H7 (cell line): ENCODE measurements at regions not wholly inside any gene's neighbourhood (a gene's known extent, or its start where the extent isn't known, plus 50 kb on each side); places are given as distances from the start of the nearest gene placed in this dataset.

Experiments used
- DNase-seq: peaks from one replicate; pipeline ENCODE4 v3.0.0; 2012
- H3K27me3 ChIP-seq: 2 replicates; pipeline ENCODE4 v1.6.0; 2011; ENCODE audit warnings: mild to moderate bottlenecking, low read length; ENCODE audit not compliant: control insufficient read depth, insufficient read depth
- H3K36me3 ChIP-seq: replicated peaks from 2 replicates; pipeline ENCODE4 v1.5.1; 2011; ENCODE audit warnings: low read length; ENCODE audit not compliant: control insufficient read depth, insufficient read depth
- H3K4me3 ChIP-seq: 2 replicates; pipeline ENCODE4 v1.5.1; 2011; ENCODE audit warnings: low read depth, mild to moderate bottlenecking, control low read depth, low read length, moderate library complexity; ENCODE audit not compliant: insufficient read depth

DNA sequence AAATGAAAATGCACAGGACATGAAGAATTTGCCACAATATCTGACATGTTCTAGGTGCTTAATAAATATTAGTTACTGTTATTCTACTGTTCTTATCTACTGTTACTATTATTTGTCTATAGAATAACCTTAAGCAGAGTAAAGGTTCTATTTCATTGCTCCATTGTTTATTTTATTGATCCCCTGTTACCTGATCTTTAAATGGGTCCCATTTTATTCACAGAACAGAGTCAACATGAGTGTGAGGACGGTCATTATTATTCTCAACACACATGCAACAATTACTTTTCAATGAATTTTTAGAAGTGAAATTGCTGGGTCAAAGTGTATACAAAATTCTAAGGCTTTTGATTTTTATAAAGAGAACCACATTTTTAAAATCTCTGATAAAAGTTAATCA is 186.9 kb downstream of the AHR start:
- H3K4me3 ChIP-seq, result no peak overlapping the region
- no peaks in the 10 kb centered on the region for H3K27me3 ChIP-seq
- H3K36me3 ChIP-seq, result no peaks in the 10 kb centered on the region
- DNase-seq, result no peak

DNA sequence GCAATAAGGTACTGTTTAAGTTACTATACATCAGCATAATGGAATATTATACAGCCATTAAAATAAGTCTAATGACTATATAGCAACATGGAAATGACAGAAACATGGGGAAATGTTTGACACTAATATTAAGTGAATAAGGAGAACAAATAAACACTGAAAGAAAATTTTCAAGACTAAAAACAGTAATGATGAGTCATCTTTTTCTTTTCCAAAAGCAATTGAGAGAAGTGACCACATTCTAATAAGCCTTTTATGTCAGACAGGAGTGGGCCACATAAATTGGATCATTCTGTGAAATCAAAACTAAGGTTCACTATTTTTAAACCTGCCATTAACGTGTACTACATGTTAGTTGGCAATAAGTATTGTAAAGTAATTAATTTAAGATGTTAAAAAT is 187.5 kb downstream of the AHR start:
- H3K27me3 ChIP-seq, result no peaks in the 10 kb centered on the region
- no peak for DNase-seq
- no peaks in the 10 kb centered on the region for H3K36me3 ChIP-seq
- no peak overlapping the region for H3K4me3 ChIP-seq

DNA sequence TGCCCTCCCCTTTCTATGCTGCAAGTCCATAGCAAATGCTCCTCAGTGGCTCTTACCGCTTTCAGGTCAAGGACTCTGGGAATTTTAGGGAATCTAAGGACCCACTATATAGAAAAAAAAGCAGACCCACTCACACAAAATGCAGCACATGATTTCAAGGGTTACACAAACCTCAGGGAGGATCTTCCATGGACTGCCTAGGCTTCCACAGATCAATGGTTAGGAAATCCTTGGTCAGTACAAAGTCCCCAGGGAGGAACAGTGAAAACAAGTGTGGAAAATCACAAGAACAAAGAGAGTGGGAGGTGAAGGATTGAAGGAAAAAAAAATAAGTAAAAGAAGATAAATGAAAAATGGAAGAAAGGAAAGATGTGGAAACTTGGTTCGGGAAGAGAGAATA is 188.4 kb downstream of the AHR start:
- Histone ChIP-seq H3K4me3 (no peak overlapping the region), H3K36me3 (no peaks in the 10 kb centered on the region), H3K27me3 (no peaks in the 10 kb centered on the region)
- DNase-seq, result no peak

DNA sequence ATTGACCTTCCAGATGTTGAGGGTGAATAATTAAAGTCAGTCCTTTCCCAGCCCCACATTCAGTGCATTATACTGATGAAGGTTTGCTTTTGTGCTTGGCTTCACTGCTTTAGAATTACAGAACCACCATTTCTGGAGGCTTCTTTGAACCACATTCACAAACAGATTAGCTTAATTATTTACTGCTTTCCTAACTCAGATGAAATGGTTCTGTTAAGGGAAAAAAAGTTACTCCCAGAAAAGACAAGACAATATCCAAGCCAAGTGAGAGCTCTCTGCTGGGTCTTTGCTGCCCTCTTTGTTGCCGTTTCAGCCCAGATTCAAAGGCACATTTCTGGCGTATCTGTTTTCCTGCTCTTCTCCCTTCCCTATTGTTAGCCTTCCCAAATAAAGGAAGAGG is 188.9 kb downstream of the AHR start:
- Histone ChIP-seq H3K4me3 (no peak overlapping the region), H3K27me3 (no peaks in the 10 kb centered on the region), H3K36me3 (no peaks in the 10 kb centered on the region)
- DNase-seq, result no peak

DNA sequence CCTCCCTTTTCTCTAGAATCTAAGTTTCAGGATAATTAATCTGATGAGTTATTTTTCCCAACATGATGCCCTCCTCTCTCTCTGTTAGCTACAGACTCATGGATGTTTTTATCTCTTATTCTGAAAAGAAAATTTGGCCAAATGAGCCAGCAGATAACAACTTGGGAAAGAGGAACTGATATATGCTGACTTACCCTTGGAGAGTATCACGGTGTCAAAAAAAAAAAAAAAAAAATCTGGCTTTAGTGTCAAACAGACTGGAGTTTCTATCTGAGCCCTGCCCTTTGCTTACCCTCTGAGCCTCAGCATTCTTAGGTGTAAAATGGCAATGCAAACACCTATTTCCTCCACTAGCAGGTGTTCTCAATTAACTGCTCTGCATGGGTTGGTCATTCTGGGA is 190.4 kb downstream of the AHR start:
- no peaks in the 10 kb centered on the region for H3K36me3 ChIP-seq
- DNase-seq, result no peak
- no peaks in the 10 kb centered on the region for H3K27me3 ChIP-seq
- no peak overlapping the region for H3K4me3 ChIP-seq

DNA sequence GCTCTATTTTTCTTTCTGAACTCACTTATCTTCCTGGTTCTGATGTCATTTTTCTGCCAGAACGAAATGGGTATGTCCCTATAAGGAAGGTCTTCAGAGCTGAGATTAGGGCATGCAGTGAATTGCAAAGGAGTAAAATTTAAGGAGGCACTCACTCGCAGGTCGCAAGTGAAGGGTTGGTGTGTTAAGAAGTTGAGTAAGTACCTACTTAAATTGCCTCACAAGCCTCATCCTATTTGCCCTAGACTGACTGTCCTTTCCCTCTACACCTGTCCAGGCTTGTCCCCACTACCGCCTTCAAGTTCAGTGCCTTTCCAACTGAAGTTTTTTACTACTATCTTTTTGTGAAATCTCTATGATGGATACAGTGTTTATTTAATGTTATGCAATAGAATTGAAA is 191.5 kb downstream of the AHR start:
- Histone ChIP-seq H3K27me3 (no peaks in the 10 kb centered on the region), H3K36me3 (no peaks in the 10 kb centered on the region), H3K4me3 (no peak overlapping the region)
- no peak for DNase-seq

DNA sequence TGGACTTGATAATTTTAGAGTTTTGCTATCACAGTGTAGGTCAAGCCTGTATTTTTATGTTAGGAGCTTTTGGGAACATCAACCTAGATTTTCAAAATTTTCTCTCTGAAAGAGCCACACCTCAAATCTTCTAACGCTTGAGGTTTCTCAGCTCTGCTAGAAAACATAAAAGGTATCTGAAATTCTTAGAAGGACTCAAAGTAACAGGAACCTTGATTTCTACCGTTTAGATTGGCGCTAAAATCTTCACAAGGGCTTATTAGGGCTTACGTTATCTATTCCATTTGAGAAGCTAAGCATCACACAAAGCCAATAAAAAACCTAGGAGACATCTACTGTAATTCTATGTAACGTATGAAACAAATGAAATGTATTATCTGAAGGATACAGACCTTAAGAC is 192.4 kb downstream of the AHR start:
- Histone ChIP-seq H3K27me3 (no peaks in the 10 kb centered on the region), H3K4me3 (no peak overlapping the region), H3K36me3 (no peaks in the 10 kb centered on the region)
- DNase-seq, result no peak

DNA sequence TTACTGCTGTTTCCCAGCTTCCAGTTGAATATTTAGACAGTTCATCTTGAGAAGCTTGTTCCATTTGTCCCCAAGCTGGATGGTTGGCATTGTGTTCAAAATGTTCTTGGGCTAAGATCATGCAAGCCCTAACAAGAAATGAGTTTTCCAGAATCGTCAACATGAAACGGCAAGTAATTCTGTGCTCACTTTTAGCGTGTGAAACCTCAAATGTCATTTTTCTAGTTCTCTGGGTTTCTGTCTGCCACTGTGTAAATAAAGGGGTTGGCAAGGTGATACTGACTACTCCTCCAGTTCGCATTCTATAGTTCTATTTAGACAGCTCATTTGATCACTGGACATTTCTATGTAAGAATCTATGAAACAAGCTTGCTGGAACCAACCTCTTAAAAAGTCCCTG is 194.0 kb downstream of the AHR start:
- no peak for DNase-seq
- Histone ChIP-seq H3K36me3 (no peaks in the 10 kb centered on the region), H3K27me3 (no peaks in the 10 kb centered on the region), H3K4me3 (no peak overlapping the region)

DNA sequence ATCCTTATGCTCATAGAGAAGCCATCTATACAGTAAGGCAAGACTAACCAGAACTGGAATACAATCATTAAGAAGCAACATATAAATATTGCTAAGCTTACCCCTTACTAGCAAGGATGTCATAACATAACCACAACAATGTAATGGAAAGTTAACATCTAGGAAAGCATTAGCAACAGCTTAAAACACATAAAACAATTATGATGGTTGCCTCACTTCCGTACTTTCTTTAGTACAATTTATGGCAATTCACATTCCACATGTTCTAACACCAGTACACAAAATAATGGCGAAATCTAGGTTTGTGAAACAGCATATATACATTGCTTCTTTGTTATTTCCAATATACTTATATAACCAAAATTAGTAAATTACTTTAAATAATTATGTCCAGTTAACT is 195.0 kb downstream of the AHR start:
- no peak for DNase-seq
- Histone ChIP-seq H3K36me3 (no peaks in the 10 kb centered on the region), H3K4me3 (no peak overlapping the region), H3K27me3 (no peaks in the 10 kb centered on the region)

DNA sequence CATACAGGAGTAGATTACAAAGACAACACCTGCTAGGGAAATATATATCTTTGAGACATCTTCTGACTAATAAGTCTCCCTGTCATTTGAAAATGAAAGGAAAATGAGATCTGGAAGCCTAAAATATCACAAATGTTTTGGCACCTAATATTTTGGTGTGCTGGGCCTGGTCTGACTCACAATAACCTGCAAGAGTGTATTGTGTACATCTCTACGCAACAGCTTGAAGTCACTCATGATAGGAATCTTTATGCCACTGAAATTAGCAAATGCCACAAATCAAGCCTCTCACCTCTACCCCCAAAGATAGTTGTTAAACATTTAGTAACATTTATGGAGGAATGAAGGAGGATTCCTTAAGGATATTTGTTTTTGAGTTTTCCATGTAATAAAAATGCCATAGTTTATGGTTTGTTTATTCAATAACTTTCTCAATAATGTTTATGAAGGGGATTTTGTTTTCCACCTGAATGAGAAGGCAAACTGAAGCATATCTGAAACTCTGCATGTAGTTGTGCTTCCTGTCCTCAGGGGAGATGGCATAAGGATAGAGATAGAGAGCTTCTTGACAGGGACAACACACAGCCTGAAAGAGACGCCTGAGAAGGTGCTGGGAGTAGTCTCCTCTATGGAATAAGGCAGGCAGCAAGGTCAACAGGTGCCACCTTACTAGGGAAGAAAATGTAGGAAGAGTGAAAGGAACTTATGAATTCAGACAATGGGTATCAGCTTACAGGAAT is 197.4 kb downstream of the AHR start:
- DNase-seq, result no peak
- H3K4me3 ChIP-seq, result no peak overlapping the region
- H3K27me3 ChIP-seq, result no peaks in the 10 kb centered on the region
- no peaks in the 10 kb centered on the region for H3K36me3 ChIP-seq

DNA sequence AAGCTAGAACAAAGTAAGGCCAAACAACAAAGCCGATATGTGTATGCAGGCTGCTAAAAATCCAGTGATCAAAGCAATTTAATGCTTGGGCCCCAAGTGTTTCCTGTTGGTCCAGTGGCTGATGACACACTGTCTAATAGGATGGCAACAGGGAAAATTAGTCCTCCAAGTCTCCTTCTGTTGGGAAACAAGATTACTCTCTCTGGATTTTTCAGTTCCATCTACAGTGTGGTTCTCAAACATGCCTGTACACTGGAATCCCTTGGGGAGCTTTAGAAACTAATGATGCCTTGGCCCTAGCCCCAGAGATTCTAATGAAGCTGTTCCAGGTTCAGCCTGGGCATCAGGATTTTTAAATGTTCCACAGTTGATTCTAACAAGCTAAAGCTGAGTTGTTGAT is 198.7 kb downstream of the AHR start:
- H3K27me3 ChIP-seq, result no peaks in the 10 kb centered on the region
- DNase-seq, result no peak
- H3K36me3 ChIP-seq, result no peaks in the 10 kb centered on the region
- H3K4me3 ChIP-seq, result no peak overlapping the region

DNA sequence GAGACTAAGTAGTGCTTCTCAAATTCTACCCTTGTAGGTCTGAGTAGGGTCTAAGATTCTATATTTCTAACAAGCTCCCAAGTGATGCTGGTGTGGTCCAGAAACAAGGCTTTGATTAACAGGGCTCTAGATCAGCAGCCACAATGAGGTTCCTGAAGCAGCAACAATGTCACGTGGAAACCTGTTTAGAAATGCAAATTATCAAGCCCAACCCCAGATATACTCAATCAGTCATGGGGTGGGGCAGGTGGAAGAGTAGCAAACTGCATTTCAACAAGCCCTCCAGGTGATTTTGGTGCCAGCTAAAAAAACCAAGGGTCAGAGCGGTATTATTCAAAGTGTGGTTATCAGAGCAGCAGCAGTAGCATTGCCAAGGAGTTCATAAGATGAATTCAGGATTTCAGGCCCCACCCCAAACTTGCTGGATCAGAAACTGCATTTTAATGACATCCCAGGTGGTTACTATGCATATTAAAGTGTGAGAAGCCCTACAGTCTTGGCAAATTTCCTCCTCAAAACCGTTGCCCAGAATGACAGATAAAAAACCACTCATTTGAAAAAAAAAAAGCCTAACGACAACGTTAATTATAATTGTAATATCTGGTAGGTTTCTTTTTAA is 199.2 kb downstream of the AHR start:
- peak; percentile 2 for DNase-seq
- Histone ChIP-seq H3K4me3 (no peak overlapping the region), H3K36me3 (no peaks in the 10 kb centered on the region), H3K27me3 (no peaks in the 10 kb centered on the region)

DNA sequence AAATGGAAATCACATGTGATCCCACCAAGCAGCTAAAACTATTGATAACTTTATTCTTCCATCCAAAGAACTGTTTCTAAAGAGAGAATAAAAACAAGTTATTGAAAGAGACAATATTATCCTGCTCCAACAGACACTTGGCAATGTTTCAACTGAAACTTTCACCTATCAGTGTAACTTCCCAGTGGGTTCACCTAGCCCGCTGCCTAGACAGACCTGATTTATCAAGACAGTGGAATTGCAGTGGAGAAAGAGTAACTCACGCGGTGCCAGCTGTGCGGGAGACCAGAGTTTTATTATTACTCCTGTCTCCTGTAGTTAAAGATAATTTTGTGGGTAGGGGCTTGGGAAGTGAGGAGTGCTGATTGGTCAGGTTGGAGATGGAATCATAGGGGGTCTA is 199.8 kb downstream of the AHR start:
- DNase-seq, result no peak
- Histone ChIP-seq H3K4me3 (no peak overlapping the region), H3K27me3 (no peaks in the 10 kb centered on the region), H3K36me3 (no peaks in the 10 kb centered on the region)

DNA sequence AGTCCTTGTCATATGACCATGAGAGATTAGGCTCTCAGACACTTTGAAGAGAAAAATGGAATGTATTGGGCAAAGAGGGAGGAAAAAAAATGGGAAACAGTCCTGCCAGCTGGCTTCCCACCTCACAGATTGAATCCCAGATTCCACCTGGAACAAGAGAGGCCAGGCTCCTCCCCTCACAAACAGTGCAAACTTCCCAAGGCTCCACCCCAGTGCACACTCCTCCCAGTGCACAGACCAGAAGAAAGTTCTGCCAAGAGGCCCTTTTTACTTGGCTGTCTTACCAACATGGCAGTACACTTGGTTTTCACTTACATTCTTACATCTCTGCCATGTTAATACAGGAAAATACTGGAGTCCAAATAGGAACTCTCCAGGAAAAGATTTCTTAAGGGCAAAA is 202.3 kb downstream of the AHR start:
- no peak for DNase-seq
- Histone ChIP-seq H3K27me3 (no peaks in the 10 kb centered on the region), H3K36me3 (no peaks in the 10 kb centered on the region), H3K4me3 (no peak overlapping the region)

DNA sequence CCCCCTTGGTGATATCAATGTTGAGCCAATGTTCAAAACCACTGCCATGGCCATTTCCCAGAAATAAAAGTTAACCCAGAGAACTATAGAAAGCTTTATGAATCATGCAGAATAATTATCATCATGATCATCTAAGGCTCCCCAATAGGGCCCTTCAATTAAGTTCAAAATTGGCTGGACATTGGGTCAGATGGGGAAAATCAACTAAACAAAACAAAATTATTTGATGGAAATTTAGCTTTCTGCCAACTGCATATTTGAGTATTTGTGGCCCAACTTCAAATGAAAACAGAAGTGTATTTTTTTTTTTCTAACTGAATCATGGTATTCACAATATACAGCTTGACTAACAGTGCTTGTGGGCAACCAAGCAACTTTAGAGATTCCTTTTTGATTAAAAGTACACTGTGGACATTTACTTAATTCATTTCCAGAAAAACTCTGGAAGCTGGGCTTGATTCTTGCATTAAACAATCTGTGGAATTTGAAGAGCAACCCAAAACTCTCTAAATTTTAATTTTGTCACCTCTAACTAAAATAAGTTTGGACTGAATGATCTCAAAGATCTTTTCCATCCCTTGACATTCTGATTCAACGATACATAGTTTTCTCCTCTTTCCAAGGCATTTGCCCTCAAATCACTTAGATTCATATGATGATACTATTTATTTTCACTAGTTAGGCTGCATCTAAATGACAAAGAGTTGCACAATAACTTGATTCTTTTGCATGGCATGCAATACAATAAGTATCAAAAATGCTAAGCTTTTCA is 203.2 kb downstream of the AHR start:
- DNase-seq, result no peak
- H3K36me3 ChIP-seq, result no peaks in the 10 kb centered on the region
- no peaks in the 10 kb centered on the region for H3K27me3 ChIP-seq
- H3K4me3 ChIP-seq, result no peak overlapping the region
